ENCODE measurements at regions not wholly inside any gene's neighbourhood (a gene's known extent, or its start where the extent isn't known, plus 50 kb on each side); places are given as distances from the start of the nearest gene placed in this dataset.

GRCh38 chr13:73998631-73999030, 135.6 kb downstream of the KLF12 start:
- H3K4me3 ChIP-seq (replicated peaks; ENCODE audit: low read depth, low read length) = no peak overlapping the region
- TF ChIP-seq, protein P1, sequence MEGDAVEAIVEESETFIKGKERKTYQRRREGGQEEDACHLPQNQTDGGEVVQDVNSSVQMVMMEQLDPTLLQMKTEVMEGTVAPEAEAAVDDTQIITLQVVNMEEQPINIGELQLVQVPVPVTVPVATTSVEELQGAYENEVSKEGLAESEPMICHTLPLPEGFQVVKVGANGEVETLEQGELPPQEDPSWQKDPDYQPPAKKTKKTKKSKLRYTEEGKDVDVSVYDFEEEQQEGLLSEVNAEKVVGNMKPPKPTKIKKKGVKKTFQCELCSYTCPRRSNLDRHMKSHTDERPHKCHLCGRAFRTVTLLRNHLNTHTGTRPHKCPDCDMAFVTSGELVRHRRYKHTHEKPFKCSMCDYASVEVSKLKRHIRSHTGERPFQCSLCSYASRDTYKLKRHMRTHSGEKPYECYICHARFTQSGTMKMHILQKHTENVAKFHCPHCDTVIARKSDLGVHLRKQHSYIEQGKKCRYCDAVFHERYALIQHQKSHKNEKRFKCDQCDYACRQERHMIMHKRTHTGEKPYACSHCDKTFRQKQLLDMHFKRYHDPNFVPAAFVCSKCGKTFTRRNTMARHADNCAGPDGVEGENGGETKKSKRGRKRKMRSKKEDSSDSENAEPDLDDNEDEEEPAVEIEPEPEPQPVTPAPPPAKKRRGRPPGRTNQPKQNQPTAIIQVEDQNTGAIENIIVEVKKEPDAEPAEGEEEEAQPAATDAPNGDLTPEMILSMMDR (IDR thresholded peaks at IDR 0.05; ENCODE audit: low read depth, low read length, missing control alignments) = no peak
- no peak for DNase-seq (ENCODE audit: extremely low read depth, low read depth)

- H3K4me3 ChIP-seq (replicated peaks; ENCODE audit: low read depth, low read length) = no peak overlapping the region
- TF ChIP-seq, protein P1 (IDR thresholded peaks at IDR 0.05; ENCODE audit: low read depth, low read length, missing control alignments) = no peak
- DNase-seq (ENCODE audit: extremely low read depth, low read depth) = no peak
Observed at GRCh38 chr13:73997964-73998363, 136.2 kb downstream of the KLF12 start.

DNA sequence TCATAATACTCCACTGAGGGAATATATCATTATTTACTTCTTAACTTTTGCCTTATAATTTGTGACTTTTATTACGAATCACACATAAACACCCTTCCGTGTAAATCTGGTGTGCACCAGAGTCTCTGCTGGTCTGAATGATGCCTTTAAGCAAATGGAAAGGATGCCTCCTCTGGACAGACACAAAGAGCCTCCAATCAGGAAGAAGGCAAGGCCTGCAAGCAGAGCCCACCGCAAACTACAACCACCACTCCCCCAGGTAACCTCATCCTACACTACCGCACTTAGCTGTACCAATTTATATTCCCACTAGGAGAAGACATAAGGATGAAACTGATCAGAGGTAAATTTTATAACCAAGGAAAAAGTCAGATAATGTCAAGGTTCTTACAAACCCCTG, 137.6 kb downstream of the KLF12 start:
- TF ChIP-seq, protein P1 (IDR thresholded peaks at IDR 0.05; ENCODE audit: low read depth, low read length, missing control alignments) = no peak
- no peak overlapping the region for H3K4me3 ChIP-seq (replicated peaks; ENCODE audit: low read depth, low read length)
- DNase-seq (ENCODE audit: extremely low read depth, low read depth) = no peak

DNA sequence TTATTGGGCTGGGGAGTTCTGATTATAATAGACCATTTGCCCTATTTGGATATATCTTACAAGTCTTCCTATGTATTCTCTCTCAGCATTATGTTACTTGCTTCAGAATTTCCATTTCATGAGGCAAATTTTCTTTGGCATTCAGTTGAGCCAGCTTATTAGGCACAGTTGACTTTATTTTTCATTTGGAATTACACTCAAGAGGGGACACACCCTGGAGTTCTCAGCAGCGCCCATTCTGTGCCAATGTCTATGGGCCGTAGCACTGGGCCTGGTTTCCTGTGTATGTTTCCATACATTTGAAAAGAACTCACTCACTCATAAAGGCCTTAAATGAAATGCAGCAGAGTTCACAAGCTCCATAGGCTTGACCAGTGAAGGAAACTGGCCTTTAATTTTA, 138.5 kb downstream of the KLF12 start:
- DNase-seq (ENCODE audit: extremely low read depth, low read depth) = no peak
- TF ChIP-seq, protein P1 (IDR thresholded peaks at IDR 0.05; ENCODE audit: low read depth, low read length, missing control alignments) = no peak
- no peak overlapping the region for H3K4me3 ChIP-seq (replicated peaks; ENCODE audit: low read depth, low read length)

DNA sequence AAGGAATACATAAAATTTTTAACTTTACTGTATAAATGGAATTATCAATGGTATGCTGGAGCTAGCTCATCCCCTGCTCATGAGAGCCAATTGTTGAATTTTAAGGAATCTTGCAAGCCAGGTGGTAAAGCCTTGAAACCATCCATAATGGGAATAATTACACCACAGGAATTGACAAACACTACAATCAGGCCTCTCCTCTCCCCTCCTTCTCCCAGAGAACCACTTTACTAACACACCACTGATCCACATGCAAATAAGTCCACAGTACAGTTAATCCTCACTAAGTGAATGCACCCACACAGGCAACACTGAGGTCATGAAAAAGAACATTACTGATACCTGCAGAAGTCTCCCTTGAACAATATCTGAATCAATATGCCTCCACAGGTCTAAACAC, 140.5 kb downstream of the KLF12 start:
- TF ChIP-seq, protein P1 (IDR thresholded peaks at IDR 0.05; ENCODE audit: low read depth, low read length, missing control alignments) = no peak
- no peak overlapping the region for H3K4me3 ChIP-seq (replicated peaks; ENCODE audit: low read depth, low read length)

DNA sequence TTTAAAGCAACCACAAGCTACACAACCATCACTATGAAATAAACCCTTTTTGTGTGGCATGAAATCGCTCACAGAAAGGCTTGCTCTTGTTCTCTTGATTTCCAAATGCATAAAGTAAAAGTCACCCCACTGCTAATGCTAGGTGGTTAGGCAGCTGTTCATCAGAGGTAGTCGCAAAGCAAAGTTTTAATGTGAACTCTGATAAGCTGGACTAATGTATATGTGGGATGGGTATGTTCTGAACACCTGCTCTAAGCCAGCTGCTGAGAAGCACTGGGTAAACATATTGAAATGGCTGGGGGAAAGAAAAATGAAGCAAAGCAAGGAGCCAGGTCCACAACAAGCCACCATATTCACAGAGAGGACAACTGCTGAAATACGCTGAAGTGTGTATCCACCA, 142.3 kb downstream of the KLF12 start:
- no peak for DNase-seq (ENCODE audit: extremely low read depth, low read depth)
- H3K4me3 ChIP-seq (replicated peaks; ENCODE audit: low read depth, low read length) = no peak overlapping the region
- TF ChIP-seq, protein P1 (IDR thresholded peaks at IDR 0.05; ENCODE audit: low read depth, low read length, missing control alignments) = no peak

More for the DNA sequence above, 140.5 kb downstream of the KLF12 start:
- no peak for DNase-seq (ENCODE audit: extremely low read depth, low read depth)

- no peak for DNase-seq (ENCODE audit: extremely low read depth, low read depth)
- TF ChIP-seq, protein P1 (IDR thresholded peaks at IDR 0.05; ENCODE audit: low read depth, low read length, missing control alignments) = no peak
- H3K4me3 ChIP-seq (replicated peaks; ENCODE audit: low read depth, low read length) = no peak overlapping the region
Observed at GRCh38 chr13:73991384-73991783, 142.8 kb downstream of the KLF12 start.

All from HFF-Myc (cell line).